B cell (primary cell): ENCODE measurements at regions not wholly inside any gene's neighbourhood (a gene's known extent, or its start where the extent isn't known, plus 50 kb on each side); places are given as distances from the start of the nearest gene placed in this dataset.

Experiments used
- EZH2 ChIP-seq: IDR thresholded peaks from 2 replicates; pipeline ENCODE4 v1.6.1; 2012; ENCODE audit warnings: borderline replicate concordance, low read depth, mild to moderate bottlenecking, moderate library complexity, low read length; ENCODE audit not compliant: insufficient read depth, poor library complexity, severe bottlenecking
- TF ChIP-seq, protein P1 (sequence below): fragments of 200-600 bp; IDR thresholded peaks from one replicate; pipeline ENCODE4 v1.8.0; 2022; ENCODE audit warnings: antibody characterized with exemption, mild to moderate bottlenecking

GRCh38 chr1:114249691-114250090, 96.0 kb upstream of the SYT6 start:
- TF ChIP-seq, protein P1, sequence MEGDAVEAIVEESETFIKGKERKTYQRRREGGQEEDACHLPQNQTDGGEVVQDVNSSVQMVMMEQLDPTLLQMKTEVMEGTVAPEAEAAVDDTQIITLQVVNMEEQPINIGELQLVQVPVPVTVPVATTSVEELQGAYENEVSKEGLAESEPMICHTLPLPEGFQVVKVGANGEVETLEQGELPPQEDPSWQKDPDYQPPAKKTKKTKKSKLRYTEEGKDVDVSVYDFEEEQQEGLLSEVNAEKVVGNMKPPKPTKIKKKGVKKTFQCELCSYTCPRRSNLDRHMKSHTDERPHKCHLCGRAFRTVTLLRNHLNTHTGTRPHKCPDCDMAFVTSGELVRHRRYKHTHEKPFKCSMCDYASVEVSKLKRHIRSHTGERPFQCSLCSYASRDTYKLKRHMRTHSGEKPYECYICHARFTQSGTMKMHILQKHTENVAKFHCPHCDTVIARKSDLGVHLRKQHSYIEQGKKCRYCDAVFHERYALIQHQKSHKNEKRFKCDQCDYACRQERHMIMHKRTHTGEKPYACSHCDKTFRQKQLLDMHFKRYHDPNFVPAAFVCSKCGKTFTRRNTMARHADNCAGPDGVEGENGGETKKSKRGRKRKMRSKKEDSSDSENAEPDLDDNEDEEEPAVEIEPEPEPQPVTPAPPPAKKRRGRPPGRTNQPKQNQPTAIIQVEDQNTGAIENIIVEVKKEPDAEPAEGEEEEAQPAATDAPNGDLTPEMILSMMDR, result no peak
- no peak for TF ChIP-seq EZH2
